ENCODE measurements at regions not wholly inside any gene's neighbourhood (a gene's known extent, or its start where the extent isn't known, plus 50 kb on each side); places are given as distances from the start of the nearest gene placed in this dataset.

- TF ChIP-seq EZH2 (IDR thresholded peaks at IDR 0.05) = no peak
- TF ChIP-seq POLR2AphosphoS5 (IDR thresholded peaks at IDR 0.05; ENCODE audit: borderline replicate concordance, low read depth, low read length) = no peak
- no peak for TF ChIP-seq FOXP2 (optimal IDR thresholded peaks at IDR 0.05; ENCODE audit: control extremely low read depth, extremely low read length, insufficient read depth)
- Histone ChIP-seq H3K36me3 (ENCODE audit: insufficient read depth, low read length) (no peaks in the 10 kb centered on the region), H3K9me3 (ENCODE audit: low read depth, low read length) (no peaks in the 10 kb centered on the region), H3K4me3 (no peak overlapping the region), H3K9ac (ENCODE audit: insufficient read length) (no peak overlapping the region), H3K27ac (no peak overlapping the region)
- no peak for DNase-seq (ENCODE audit: low read depth, low spot score)
Measured at GRCh38 chr17:71164561-71164960, 956.3 kb upstream of the SOX9 start.

GRCh38 chr17:71166311-71166710 lies 954.5 kb upstream of the SOX9 start:
- no peak for TF ChIP-seq POLR2AphosphoS5 (IDR thresholded peaks at IDR 0.05; ENCODE audit: borderline replicate concordance, low read depth, low read length)
- no peak for TF ChIP-seq FOXP2 (optimal IDR thresholded peaks at IDR 0.05; ENCODE audit: control extremely low read depth, extremely low read length, insufficient read depth)
- TF ChIP-seq EZH2 (IDR thresholded peaks at IDR 0.05) = no peak
- Histone ChIP-seq H3K4me3 (no peak overlapping the region), H3K27ac (no peak overlapping the region), H3K9me3 (ENCODE audit: low read depth, low read length) (no peaks in the 10 kb centered on the region), H3K9ac (ENCODE audit: insufficient read length) (no peak overlapping the region), H3K36me3 (ENCODE audit: insufficient read depth, low read length) (no peaks in the 10 kb centered on the region)
- DNase-seq (ENCODE audit: low read depth, low spot score) = no peak

GRCh38 chr17:71168053-71168741 lies 952.6 kb upstream of the SOX9 start:
- no peaks in the 10 kb centered on the region for H3K9me3 ChIP-seq (ENCODE audit: low read depth, low read length)
- H3K4me3 ChIP-seq = no peak overlapping the region
- TF ChIP-seq EZH2 (IDR thresholded peaks at IDR 0.05) (no peak), POLR2AphosphoS5 (IDR thresholded peaks at IDR 0.05; ENCODE audit: borderline replicate concordance, low read depth, low read length) (no peak), FOXP2 (optimal IDR thresholded peaks at IDR 0.05; ENCODE audit: control extremely low read depth, extremely low read length, insufficient read depth) (no peak)
- no peak overlapping the region for H3K27ac ChIP-seq
- H3K9ac ChIP-seq (ENCODE audit: insufficient read length) = no peak overlapping the region
- H3K36me3 ChIP-seq (ENCODE audit: insufficient read depth, low read length) = no peaks in the 10 kb centered on the region
- no peak for DNase-seq (ENCODE audit: low read depth, low spot score)

- H3K36me3 ChIP-seq (ENCODE audit: insufficient read depth, low read length) = no peaks in the 10 kb centered on the region
- H3K9ac ChIP-seq (ENCODE audit: insufficient read length) = no peak overlapping the region
- no peak overlapping the region for H3K4me3 ChIP-seq
- H3K9me3 ChIP-seq (ENCODE audit: low read depth, low read length) = no peaks in the 10 kb centered on the region
- TF ChIP-seq EZH2 (IDR thresholded peaks at IDR 0.05) = no peak
- no peak for TF ChIP-seq POLR2AphosphoS5 (IDR thresholded peaks at IDR 0.05; ENCODE audit: borderline replicate concordance, low read depth, low read length)
- TF ChIP-seq FOXP2 (optimal IDR thresholded peaks at IDR 0.05; ENCODE audit: control extremely low read depth, extremely low read length, insufficient read depth) = no peak
- H3K27ac ChIP-seq = no peak overlapping the region
- no peak for DNase-seq (ENCODE audit: low read depth, low spot score)
Measured at GRCh38 chr17:71170070-71170469, 950.8 kb upstream of the SOX9 start.

- Histone ChIP-seq H3K9me3 (ENCODE audit: low read depth, low read length) (no peaks in the 10 kb centered on the region), H3K36me3 (ENCODE audit: insufficient read depth, low read length) (no peaks in the 10 kb centered on the region), H3K27ac (no peak overlapping the region), H3K9ac (ENCODE audit: insufficient read length) (no peak overlapping the region), H3K4me3 (no peak overlapping the region)
- no peak for DNase-seq (ENCODE audit: low read depth, low spot score)
- TF ChIP-seq FOXP2 (optimal IDR thresholded peaks at IDR 0.05; ENCODE audit: control extremely low read depth, extremely low read length, insufficient read depth) = no peak
- TF ChIP-seq POLR2AphosphoS5 (IDR thresholded peaks at IDR 0.05; ENCODE audit: borderline replicate concordance, low read depth, low read length) = no peak
- no peak for TF ChIP-seq EZH2 (IDR thresholded peaks at IDR 0.05)
Measured at GRCh38 chr17:71171270-71171669, 949.5 kb upstream of the SOX9 start.

- no peak for TF ChIP-seq POLR2AphosphoS5 (IDR thresholded peaks at IDR 0.05; ENCODE audit: borderline replicate concordance, low read depth, low read length)
- TF ChIP-seq EZH2 (IDR thresholded peaks at IDR 0.05) = no peak
- TF ChIP-seq FOXP2 (optimal IDR thresholded peaks at IDR 0.05; ENCODE audit: control extremely low read depth, extremely low read length, insufficient read depth) = no peak
- H3K27ac ChIP-seq = no peak overlapping the region
- no peak overlapping the region for H3K9ac ChIP-seq (ENCODE audit: insufficient read length)
- DNase-seq (ENCODE audit: low read depth, low spot score) = no peak
- H3K9me3 ChIP-seq (ENCODE audit: low read depth, low read length) = no peaks in the 10 kb centered on the region
- H3K4me3 ChIP-seq = no peak overlapping the region
- no peaks in the 10 kb centered on the region for H3K36me3 ChIP-seq (ENCODE audit: insufficient read depth, low read length)
Measured at GRCh38 chr17:71173991-71174390, 946.8 kb upstream of the SOX9 start.

GRCh38 chr17:71176331-71176730 lies 944.5 kb upstream of the SOX9 start:
- no peak for TF ChIP-seq POLR2AphosphoS5 (IDR thresholded peaks at IDR 0.05; ENCODE audit: borderline replicate concordance, low read depth, low read length)
- TF ChIP-seq FOXP2 (optimal IDR thresholded peaks at IDR 0.05; ENCODE audit: control extremely low read depth, extremely low read length, insufficient read depth) = no peak
- no peak for TF ChIP-seq EZH2 (IDR thresholded peaks at IDR 0.05)
- Histone ChIP-seq H3K9me3 (ENCODE audit: low read depth, low read length) (no peaks in the 10 kb centered on the region), H3K4me3 (no peak overlapping the region), H3K36me3 (ENCODE audit: insufficient read depth, low read length) (no peaks in the 10 kb centered on the region), H3K9ac (ENCODE audit: insufficient read length) (no peak overlapping the region), H3K27ac (no peak overlapping the region)
- no peak for DNase-seq (ENCODE audit: low read depth, low spot score)

- no peak for DNase-seq (ENCODE audit: low read depth, low spot score)
- H3K9me3 ChIP-seq (ENCODE audit: low read depth, low read length) = no peaks in the 10 kb centered on the region
- H3K27ac ChIP-seq = no peak overlapping the region
- H3K36me3 ChIP-seq (ENCODE audit: insufficient read depth, low read length) = no peaks in the 10 kb centered on the region
- TF ChIP-seq FOXP2 (optimal IDR thresholded peaks at IDR 0.05; ENCODE audit: control extremely low read depth, extremely low read length, insufficient read depth) = no peak
- no peak for TF ChIP-seq EZH2 (IDR thresholded peaks at IDR 0.05)
- no peak for TF ChIP-seq POLR2AphosphoS5 (IDR thresholded peaks at IDR 0.05; ENCODE audit: borderline replicate concordance, low read depth, low read length)
- no peak overlapping the region for H3K9ac ChIP-seq (ENCODE audit: insufficient read length)
- H3K4me3 ChIP-seq = no peak overlapping the region
Measured at GRCh38 chr17:71176928-71177443, 943.8 kb upstream of the SOX9 start.
